WI38 (cell line): ENCODE measurements at regions not wholly inside any gene's neighbourhood (a gene's known extent, or its start where the extent isn't known, plus 50 kb on each side); places are given as distances from the start of the nearest gene placed in this dataset.
A peak's percentile ranks its signal among the peaks of the same experiment; 100 is the strongest.

Experiments used
- H3K4me3 ChIP-seq: 2 replicates; pipeline ENCODE4 v1.5.1; 2011; ENCODE audit warnings: low read depth, mild to moderate bottlenecking, control low read depth, low read length
- CTCF ChIP-seq: IDR thresholded peaks from 2 replicates; pipeline ENCODE4 v1.5.1; 2012; ENCODE audit warnings: low read depth, mild to moderate bottlenecking, control low read depth, low read length

- no peak overlapping the region for H3K4me3 ChIP-seq
- TF ChIP-seq CTCF: no peak
These were observed 53.7 kb upstream of the TRAK1 start for GRCh38 chr3:42037318-42037945.

- no peak for TF ChIP-seq CTCF
- no peak overlapping the region for H3K4me3 ChIP-seq
These were observed 54.7 kb upstream of the TRAK1 start for GRCh38 chr3:42036483-42036823.

GRCh38 chr3:42035816-42036482 is 55.2 kb upstream of the TRAK1 start:
- no peak overlapping the region for H3K4me3 ChIP-seq
- TF ChIP-seq CTCF: no peak

GRCh38 chr3:42035007-42035406 is 56.1 kb upstream of the TRAK1 start:
- no peak overlapping the region for H3K4me3 ChIP-seq
- TF ChIP-seq CTCF: no peak

GRCh38 chr3:42033741-42034140 is 57.4 kb upstream of the TRAK1 start:
- no peak for TF ChIP-seq CTCF
- no peak overlapping the region for H3K4me3 ChIP-seq

- peak overlapping the region; percentile 27 for H3K4me3 ChIP-seq
- TF ChIP-seq CTCF: no peak
These were observed 58.3 kb upstream of the TRAK1 start for GRCh38 chr3:42032693-42033349.

GRCh38 chr3:42031808-42032480 is 59.2 kb upstream of the TRAK1 start:
- peak overlapping the region; percentile 27 for H3K4me3 ChIP-seq
- no peak for TF ChIP-seq CTCF
